Memory B cell (primary cell): ENCODE measurements at regions not wholly inside any gene's neighbourhood (a gene's known extent, or its start where the extent isn't known, plus 50 kb on each side); places are given as distances from the start of the nearest gene placed in this dataset.
"Not testable (repeated sequence)": the region's sequence is repeated elsewhere in the genome, so short reads cannot be mapped to it uniquely, and the experiment has no call there.

Experiments
- ATAC-seq: fragments of 150-1000 bp; cut with Tn5 transposase; 2 replicates; pipeline ENCODE4 v1.10.0; 2021; ENCODE audit warnings: low read depth, mild to moderate bottlenecking, moderate library complexity
- DNase-seq, 2 donors: peaks; one replicate each; pipeline ENCODE4 v3.0.0; 2022; ENCODE audit warnings: low spot score in 2 of 2
- H3K27ac Mint-ChIP-seq: one replicate; pipeline ENCODE4 v1.8.0; 2022; ENCODE audit warnings: mild to moderate bottlenecking, moderate library complexity, mixed read lengths
- H3K27me3 Mint-ChIP-seq: one replicate; pipeline ENCODE4 v1.8.0; 2022; ENCODE audit warnings: mixed read lengths
- H3K36me3 Mint-ChIP-seq: one replicate; pipeline ENCODE4 v1.8.0; 2022; ENCODE audit warnings: mild to moderate bottlenecking, mixed read lengths
- H3K4me1 Mint-ChIP-seq: one replicate; pipeline ENCODE4 v1.8.0; 2022; ENCODE audit warnings: mixed read lengths
- H3K4me3 Mint-ChIP-seq: one replicate; pipeline ENCODE4 v1.8.0; 2022; ENCODE audit warnings: mild to moderate bottlenecking, moderate library complexity, mixed read lengths
- H3K9me3 Mint-ChIP-seq: one replicate; pipeline ENCODE4 v1.8.0; 2022; ENCODE audit warnings: mixed read lengths

GRCh38 chr3:23704298-23704697 is 101.5 kb upstream of the UBE2E1 start:
- no peaks in the 10 kb centered on the region for H3K27me3 Mint-ChIP-seq
- ATAC-seq: no peak

DNA sequence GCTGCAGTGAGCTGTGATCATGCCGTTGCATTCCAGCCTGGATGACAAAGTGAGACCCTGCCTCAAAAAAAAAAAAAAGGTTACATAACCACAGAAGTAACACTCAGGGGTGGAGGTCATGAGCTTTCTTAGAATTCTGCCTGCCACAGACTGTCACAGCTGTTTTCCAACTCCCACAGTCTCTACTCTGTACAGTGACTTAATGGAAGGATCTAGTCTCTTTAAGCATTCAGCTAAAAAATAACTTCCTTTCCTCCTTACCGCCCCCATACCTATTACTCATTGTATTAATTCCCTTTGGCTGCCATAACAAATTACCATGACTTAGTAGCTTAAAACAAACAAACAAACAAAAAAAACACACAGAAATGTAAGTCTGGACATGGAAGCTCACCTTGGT is 99.6 kb upstream of the UBE2E1 start:
- no peak overlapping the region for H3K4me3 Mint-ChIP-seq
- H3K9me3 Mint-ChIP-seq: peaks cover 3% of the 10 kb centered on the region
- H3K27ac Mint-ChIP-seq: no peak overlapping the region
- H3K27me3 Mint-ChIP-seq: no peaks in the 10 kb centered on the region
- DNase-seq (no peak), ATAC-seq (no peak)
- H3K36me3 Mint-ChIP-seq: peaks cover 4% of the 10 kb centered on the region
- no peaks in the 10 kb centered on the region for H3K4me1 Mint-ChIP-seq

More at GRCh38 chr3:23704298-23704697, 101.5 kb upstream of the UBE2E1 start:
- DNase-seq: no peak
- Mint-ChIP-seq H3K27ac (no peak overlapping the region), H3K36me3 (peaks cover 4% of the 10 kb centered on the region), H3K4me3 (no peak overlapping the region), H3K9me3 (peaks cover 3% of the 10 kb centered on the region), H3K4me1 (no peaks in the 10 kb centered on the region)

DNA sequence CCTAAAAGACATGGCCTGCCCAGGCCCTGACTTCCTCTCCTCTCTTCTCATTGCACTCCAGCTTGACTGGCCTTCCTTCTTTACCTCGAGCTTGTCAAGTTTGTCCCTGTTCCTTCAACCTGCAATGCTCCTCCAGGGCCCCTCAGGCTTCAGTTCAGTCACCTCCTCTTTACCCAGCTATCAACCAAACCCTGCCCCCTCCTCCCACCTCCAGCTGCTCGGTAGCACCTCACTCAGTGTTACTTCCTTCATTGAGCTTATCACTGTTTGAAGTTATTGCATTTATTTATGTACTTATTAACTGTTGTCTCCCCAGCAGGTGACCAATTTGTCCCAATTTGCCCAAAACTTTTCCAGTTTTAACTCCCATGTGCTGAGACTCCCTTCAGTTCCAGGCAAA is 95.8 kb upstream of the UBE2E1 start:
- Mint-ChIP-seq H3K4me3 (no peak overlapping the region), H3K27me3 (peaks cover 2% of the 10 kb centered on the region), H3K9me3 (peaks cover 3% of the 10 kb centered on the region), H3K27ac (no peak overlapping the region), H3K36me3 (peaks cover 4% of the 10 kb centered on the region), H3K4me1 (peaks cover 7% of the 10 kb centered on the region)
- no peak for DNase-seq
- ATAC-seq: no peak

GRCh38 chr3:23710555-23710954 is 95.2 kb upstream of the UBE2E1 start:
- H3K4me3 Mint-ChIP-seq: no peak overlapping the region
- no peak overlapping the region for H3K27ac Mint-ChIP-seq
- no peak for ATAC-seq
- no peak for DNase-seq
- peaks cover 2% of the 10 kb centered on the region for H3K9me3 Mint-ChIP-seq
- H3K4me1 Mint-ChIP-seq: peaks cover 7% of the 10 kb centered on the region
- peaks cover 4% of the 10 kb centered on the region for H3K36me3 Mint-ChIP-seq
- H3K27me3 Mint-ChIP-seq: peaks cover 2% of the 10 kb centered on the region

GRCh38 chr3:23711916-23712494 is 93.8 kb upstream of the UBE2E1 start:
- Mint-ChIP-seq H3K27ac (no peak overlapping the region), H3K9me3 (peaks cover 6% of the 10 kb centered on the region), H3K4me1 (peaks cover 13% of the 10 kb centered on the region), H3K4me3 (peak overlapping the region; percentile 35), H3K36me3 (peaks cover 5% of the 10 kb centered on the region), H3K27me3 (peaks cover 2% of the 10 kb centered on the region)
- DNase-seq (no peak), ATAC-seq (peak; percentile 59)

DNA sequence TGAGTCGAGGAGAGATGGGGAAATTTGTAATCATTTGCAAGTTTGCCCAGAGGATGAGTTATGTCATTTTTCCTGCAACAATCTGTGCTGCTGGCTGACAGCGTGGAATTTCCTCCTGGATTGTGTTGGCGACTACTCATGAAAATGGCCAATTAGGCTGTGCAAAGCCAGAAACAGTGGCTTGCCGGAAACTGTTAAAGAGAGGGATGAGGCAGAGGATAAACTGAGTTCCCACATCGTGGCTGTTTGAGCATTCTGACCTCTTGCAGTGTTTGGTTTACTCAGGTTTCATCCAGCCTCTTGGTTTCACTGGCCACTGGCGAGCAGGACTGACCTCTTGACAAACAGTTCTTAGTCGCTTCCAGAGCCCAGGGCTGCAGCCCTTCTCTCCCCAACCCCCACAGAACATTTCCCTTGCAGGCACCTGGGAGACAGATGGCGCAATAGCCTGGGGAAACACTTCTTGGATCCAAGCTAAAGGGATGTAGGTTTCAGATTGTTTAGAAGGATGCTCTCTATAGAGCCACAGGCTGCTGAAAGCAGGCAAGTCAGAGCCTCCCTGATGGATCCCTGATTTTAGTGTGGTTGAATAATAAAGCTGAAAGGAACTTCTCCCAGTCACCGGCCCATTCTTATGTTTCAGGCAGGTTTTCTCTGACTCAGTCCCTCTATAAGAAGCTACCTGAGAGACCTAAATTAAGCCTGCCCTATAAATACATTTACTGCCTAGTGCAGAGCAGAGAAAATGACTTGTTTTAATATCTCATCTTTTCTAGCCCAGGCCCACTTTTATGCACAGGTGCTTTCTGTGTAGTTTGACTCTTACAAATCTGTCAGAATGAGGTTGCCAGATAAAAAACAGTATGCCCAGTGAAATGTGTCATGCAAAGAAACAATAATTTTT is 92.8 kb upstream of the UBE2E1 start:
- Mint-ChIP-seq H3K36me3 (peaks cover 3% of the 10 kb centered on the region), H3K27ac (no peak overlapping the region), H3K4me1 (peaks cover 13% of the 10 kb centered on the region), H3K27me3 (peaks cover 2% of the 10 kb centered on the region), H3K9me3 (peaks cover 6% of the 10 kb centered on the region), H3K4me3 (peak overlapping the region; percentile 35)
- ATAC-seq (no peak), DNase-seq (no peak)

DNA sequence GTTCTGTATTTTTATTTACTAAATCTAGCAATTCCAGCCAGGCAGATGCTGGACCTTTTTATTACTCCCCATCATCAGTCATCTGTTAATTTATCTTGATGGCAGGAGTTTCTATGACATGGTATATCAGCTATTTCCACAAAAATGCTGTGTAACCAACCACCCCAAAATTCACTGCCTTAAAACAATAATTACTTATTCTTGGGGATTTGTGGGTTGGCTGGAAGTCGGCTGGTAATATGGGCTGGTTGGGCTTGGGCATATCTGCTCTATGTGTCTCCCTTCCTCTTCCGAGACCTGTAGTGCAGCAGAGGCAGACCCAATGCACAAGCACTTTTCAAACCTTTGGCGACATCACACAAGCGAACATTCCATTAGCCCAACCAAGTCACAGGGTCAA is 92.1 kb upstream of the UBE2E1 start:
- no peak overlapping the region for H3K27ac Mint-ChIP-seq
- H3K9me3 Mint-ChIP-seq: peaks cover 6% of the 10 kb centered on the region
- peaks cover 2% of the 10 kb centered on the region for H3K27me3 Mint-ChIP-seq
- H3K36me3 Mint-ChIP-seq: peaks cover 3% of the 10 kb centered on the region
- no peak overlapping the region for H3K4me3 Mint-ChIP-seq
- peaks cover 13% of the 10 kb centered on the region for H3K4me1 Mint-ChIP-seq
- DNase-seq: no peak
- no peak for ATAC-seq

- H3K4me1 Mint-ChIP-seq: peaks cover 12% of the 10 kb centered on the region
- peaks cover 10% of the 10 kb centered on the region for H3K9me3 Mint-ChIP-seq
- no peak overlapping the region for H3K4me3 Mint-ChIP-seq
- peaks cover 5% of the 10 kb centered on the region for H3K36me3 Mint-ChIP-seq
- ATAC-seq (no peak), DNase-seq (no peak)
- no peaks in the 10 kb centered on the region for H3K27me3 Mint-ChIP-seq
- H3K27ac Mint-ChIP-seq: no peak overlapping the region
These were observed 85.7 kb upstream of the UBE2E1 start for GRCh38 chr3:23720059-23720458.

- DNase-seq: no peak
- Mint-ChIP-seq H3K4me3 (no peak overlapping the region), H3K27ac (no peak overlapping the region), H3K9me3 (peaks cover 9% of the 10 kb centered on the region), H3K4me1 (peaks cover 12% of the 10 kb centered on the region), H3K27me3 (no peaks in the 10 kb centered on the region), H3K36me3 (peaks cover 4% of the 10 kb centered on the region)
- ATAC-seq: no peak
These were observed 84.9 kb upstream of the UBE2E1 start for GRCh38 chr3:23720885-23721284.

DNA sequence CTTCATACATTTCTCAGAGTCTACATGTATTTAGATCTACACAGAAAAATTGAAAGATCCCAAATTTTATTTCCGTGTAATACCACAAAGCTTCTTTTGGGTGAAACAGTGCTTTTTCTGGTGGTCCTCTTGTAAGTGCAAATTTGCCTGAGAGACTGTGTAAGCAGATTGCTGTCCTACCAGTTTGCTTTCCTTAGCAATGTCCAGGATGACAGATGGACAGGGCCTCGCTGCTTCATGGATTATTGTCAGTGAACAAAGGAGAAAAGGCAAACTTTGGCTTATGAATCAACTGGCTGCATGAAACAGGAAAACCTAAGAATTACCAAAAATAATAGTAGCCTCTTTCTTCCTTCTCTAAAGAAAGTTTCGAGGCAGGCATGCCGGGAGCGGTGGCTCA is 82.6 kb upstream of the UBE2E1 start:
- peaks cover 6% of the 10 kb centered on the region for H3K9me3 Mint-ChIP-seq
- ATAC-seq (no peak), DNase-seq (no peak)
- no peak overlapping the region for H3K27ac Mint-ChIP-seq
- H3K36me3 Mint-ChIP-seq: peaks cover 2% of the 10 kb centered on the region
- H3K4me3 Mint-ChIP-seq: no peak overlapping the region
- H3K4me1 Mint-ChIP-seq: peaks cover 9% of the 10 kb centered on the region
- H3K27me3 Mint-ChIP-seq: no peaks in the 10 kb centered on the region

- Mint-ChIP-seq H3K36me3 (peaks cover 2% of the 10 kb centered on the region), H3K9me3 (peaks cover 6% of the 10 kb centered on the region), H3K27ac (peak overlapping the region; percentile 33), H3K4me1 (peaks cover 9% of the 10 kb centered on the region), H3K27me3 (no peaks in the 10 kb centered on the region), H3K4me3 (no peak overlapping the region)
- peak; percentile 78 for ATAC-seq
- no peak for DNase-seq
These were observed 81.8 kb upstream of the UBE2E1 start for GRCh38 chr3:23723930-23724329.

DNA sequence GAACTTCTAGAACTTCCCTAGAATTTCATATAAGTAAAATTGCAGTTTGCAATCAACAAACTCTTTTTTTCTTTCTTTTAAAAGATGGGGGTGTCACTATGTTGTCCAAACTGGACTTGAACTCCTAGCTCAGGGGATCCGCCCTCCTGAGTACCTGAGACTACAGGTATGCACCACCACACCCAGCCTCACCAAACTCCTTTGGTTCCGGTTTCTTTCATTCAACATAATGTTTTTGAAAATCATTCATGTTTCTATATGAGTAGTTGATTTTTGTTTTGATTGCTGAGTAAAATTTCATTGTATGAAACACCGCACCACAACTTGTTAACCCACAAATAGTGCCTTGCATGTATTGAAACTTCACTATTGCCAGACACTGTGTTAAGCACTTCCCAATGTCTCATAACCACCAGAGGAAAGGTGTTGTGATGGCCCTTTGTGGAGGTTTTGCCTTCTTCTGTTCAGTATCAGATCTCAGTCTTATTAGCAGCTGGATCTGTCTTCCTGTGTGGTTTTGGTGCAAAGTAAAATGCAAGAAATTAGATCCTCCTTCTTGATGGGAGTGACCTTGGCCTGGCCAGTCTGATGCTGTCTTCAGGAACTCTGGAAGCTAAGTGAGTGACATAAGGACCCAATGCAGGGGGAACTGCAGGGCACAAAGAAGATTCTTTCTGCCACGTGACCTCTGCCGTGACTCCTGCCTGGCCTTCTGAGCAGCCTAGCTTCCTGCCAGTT is 78.8 kb upstream of the UBE2E1 start:
- DNase-seq (no peak), ATAC-seq (no peak)
- no peaks in the 10 kb centered on the region for H3K27me3 Mint-ChIP-seq
- no peaks in the 10 kb centered on the region for H3K36me3 Mint-ChIP-seq
- H3K4me3 Mint-ChIP-seq: no peak overlapping the region
- peaks cover 6% of the 10 kb centered on the region for H3K9me3 Mint-ChIP-seq
- peaks cover 9% of the 10 kb centered on the region for H3K4me1 Mint-ChIP-seq
- H3K27ac Mint-ChIP-seq: no peak overlapping the region

DNA sequence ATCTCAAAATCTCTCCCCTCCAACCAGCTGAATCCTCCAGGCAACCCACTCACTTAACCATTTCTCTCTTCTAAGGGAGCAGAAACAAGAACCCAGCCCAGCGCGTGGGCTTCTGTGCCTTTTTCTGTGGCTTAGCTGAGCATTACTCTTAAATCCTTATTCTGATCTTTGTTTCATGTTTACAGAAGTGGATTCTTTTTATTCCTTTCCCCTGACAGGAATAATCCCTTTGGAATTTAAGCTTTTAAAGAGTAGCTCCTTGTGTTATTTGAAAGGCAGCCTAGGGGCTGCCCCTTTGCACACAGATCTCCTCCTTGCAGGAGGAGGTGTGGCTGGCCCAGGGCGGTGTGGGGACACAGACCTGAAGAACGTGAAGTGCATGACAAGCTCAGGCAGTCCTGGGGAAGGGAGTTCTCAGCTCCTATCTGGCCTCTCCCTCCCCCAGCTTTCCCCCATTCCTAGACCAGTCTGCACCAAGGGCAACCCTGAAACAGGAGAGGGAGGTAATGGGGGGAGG is 77.1 kb upstream of the UBE2E1 start:
- no peak for DNase-seq
- ATAC-seq: no peak
- H3K36me3 Mint-ChIP-seq: no peaks in the 10 kb centered on the region
- peaks cover 9% of the 10 kb centered on the region for H3K4me1 Mint-ChIP-seq
- H3K27ac Mint-ChIP-seq: no peak overlapping the region
- H3K4me3 Mint-ChIP-seq: no peak overlapping the region
- peaks cover 5% of the 10 kb centered on the region for H3K9me3 Mint-ChIP-seq
- H3K27me3 Mint-ChIP-seq: peaks cover 2% of the 10 kb centered on the region

DNA sequence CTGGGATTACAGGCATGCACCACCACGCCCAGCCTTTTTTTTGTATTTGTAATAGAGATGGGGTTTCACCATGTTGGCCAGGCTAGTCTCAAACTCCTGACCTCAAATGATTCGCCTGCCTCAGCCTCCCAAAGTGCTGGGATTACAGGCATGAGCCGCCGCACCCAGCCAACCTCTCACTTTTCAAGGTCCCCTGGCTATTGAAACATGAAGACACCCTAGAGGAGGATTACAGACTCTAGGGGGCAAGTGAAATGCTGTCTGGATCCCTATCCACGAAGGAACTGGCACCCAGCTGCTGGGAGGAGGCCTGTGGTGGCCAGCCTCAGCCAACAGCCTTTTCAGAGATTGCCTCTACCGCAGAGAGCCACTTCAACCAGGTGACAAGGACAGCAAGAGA is 76.4 kb upstream of the UBE2E1 start:
- H3K36me3 Mint-ChIP-seq, ATAC-seq, H3K27ac Mint-ChIP-seq, DNase-seq, H3K9me3 Mint-ChIP-seq, H3K4me3 Mint-ChIP-seq, H3K4me1 Mint-ChIP-seq, H3K27me3 Mint-ChIP-seq: not testable (repeated sequence)
